ENCODE measurements at regions not wholly inside any gene's neighbourhood (a gene's known extent, or its start where the extent isn't known, plus 50 kb on each side); places are given as distances from the start of the nearest gene placed in this dataset.
A peak's percentile ranks its signal among the peaks of the same experiment; 100 is the strongest.
"Not testable (repeated sequence)": the region's sequence is repeated elsewhere in the genome, so short reads cannot be mapped to it uniquely, and the experiment has no call there.

DNA sequence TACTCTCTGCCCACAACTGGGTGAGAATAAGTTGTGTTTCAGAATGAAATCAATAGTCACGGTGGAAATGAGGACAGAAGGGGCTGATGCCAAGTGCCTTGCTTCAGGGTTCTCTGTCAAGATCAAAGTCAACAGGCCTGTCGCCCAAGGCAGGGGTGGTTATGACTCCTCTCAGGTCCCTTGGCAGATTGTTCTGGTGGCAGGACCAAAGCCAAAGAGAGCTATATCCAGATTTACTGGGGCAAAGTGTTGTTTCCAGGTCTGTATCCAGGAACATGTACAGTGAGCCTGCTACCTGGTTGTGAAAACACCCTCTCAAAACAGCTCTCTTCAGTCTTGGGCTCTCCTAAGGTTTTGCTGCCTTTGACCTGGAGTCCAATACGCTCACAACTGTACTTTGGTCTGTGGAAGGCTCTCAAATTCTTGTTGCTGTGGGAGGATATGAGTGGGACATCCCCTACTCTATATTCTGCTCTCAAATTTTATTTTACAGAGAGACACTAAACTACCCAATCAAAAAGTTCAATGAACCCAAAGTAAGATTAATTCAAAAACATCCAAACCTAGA is 175.1 kb upstream of the ETV3 start:
- Histone ChIP-seq H3K27ac (no peak overlapping the region), H3K36me3 (no peaks in the 10 kb centered on the region), H3K27me3 (ENCODE audit: insufficient read depth, low read depth, severe bottlenecking) (peaks cover 73% of the 10 kb centered on the region), H3K9me3 (ENCODE audit: severe bottlenecking) (peaks cover 13% of the 10 kb centered on the region), H3K4me3 (ENCODE audit: low read depth, low read length) (no peak overlapping the region)
- no peak for DNase-seq
- TF ChIP-seq CTCF (IDR thresholded peaks at IDR 0.05; ENCODE audit: low read depth, low read length): no peak

DNA sequence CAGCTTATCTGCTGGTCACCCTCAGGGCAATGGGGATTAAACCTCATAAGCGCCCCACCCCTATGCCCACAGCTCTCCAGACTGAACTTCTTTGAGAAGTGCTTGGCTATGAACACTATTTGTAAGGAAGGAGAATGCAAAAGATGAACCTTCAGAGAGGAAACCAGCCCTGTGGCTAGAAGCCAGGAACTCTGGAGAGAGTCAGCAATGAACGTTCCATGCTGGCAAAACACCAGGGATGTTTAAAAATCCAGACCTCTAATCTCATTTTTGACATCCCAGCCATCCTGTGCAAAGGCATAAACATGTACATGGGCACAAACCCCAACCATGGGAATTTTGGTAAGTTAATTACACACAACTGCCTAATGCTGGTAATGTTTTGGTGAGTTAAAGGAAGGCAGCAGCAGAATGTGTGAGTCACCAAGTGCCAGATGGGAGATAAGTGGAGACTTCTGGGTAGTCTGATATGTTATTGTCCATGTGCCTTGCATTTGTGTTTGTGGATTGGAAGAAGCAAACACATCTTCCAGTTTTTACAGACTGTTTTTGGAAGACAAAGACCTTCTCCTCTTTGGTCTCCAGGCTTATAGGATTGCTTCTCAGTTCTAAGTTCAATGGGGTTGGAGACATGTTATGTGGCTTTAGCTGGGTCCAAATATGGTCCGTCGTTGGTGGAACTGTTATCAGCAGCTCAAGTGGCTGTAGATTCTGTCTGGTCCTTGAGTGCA is 174.1 kb upstream of the ETV3 start:
- no peak for DNase-seq
- peaks cover 7% of the 10 kb centered on the region for H3K9me3 ChIP-seq (ENCODE audit: severe bottlenecking)
- no peak for TF ChIP-seq CTCF (IDR thresholded peaks at IDR 0.05; ENCODE audit: low read depth, low read length)

GRCh38 chr1:157311730-157312081 is 173.5 kb upstream of the ETV3 start:
- Histone ChIP-seq H3K36me3 (no peaks in the 10 kb centered on the region), H3K27me3 (ENCODE audit: insufficient read depth, low read depth, severe bottlenecking) (peaks cover 82% of the 10 kb centered on the region), H3K4me3 (ENCODE audit: low read depth, low read length) (no peak overlapping the region), H3K27ac (no peak overlapping the region), H3K9me3 (ENCODE audit: severe bottlenecking) (peaks cover 3% of the 10 kb centered on the region)
- DNase-seq: no peak
- TF ChIP-seq CTCF (IDR thresholded peaks at IDR 0.05; ENCODE audit: low read depth, low read length): no peak

More for the DNA sequence above, 174.1 kb upstream of the ETV3 start:
- Histone ChIP-seq H3K36me3 (no peaks in the 10 kb centered on the region), H3K27me3 (ENCODE audit: insufficient read depth, low read depth, severe bottlenecking) (peaks cover 82% of the 10 kb centered on the region), H3K4me3 (ENCODE audit: low read depth, low read length) (no peak overlapping the region), H3K27ac (no peak overlapping the region)

DNA sequence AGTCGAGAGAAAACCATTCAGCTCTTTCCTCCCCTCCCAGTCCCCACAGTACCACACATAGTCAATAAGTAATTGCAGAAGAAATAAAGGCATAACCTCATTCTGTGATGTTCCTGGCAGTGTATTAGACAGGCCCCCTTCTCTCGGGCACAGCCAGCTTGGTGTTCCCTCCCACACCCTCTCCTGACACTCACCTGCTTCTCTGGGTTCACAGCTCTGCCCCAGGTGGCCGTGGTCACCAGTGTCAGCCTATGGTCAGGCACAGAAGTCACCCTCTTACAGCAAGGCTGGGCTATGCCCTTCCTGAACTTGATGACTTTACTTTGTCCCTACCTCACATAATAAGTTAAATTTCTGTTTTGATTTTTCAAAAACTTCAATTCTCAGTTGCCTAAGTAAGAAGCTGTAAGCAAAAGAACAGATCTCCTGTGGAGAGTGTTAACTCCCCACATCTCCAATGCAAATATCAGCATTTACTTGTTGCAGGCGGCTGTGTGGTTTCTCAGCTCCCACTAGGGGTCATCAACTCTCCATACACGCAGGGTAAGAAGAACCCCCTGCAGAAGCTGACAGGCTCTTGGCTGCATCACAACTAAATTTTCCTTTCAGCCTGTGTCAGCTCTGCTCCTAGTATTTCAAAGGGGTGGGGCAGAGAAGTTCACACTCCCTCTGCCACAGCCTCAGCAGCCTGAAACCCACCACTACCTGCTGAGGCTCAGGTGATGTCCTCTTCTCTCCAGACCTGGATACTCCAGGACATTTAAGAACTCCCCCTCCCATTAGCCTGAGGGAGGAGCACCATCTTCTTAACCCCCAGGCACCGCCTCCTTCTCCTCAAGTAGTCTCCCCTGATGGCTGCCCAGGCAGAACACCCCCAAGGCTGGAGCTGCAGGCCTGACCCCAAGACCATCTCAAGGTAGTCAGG is 172.9 kb upstream of the ETV3 start:
- H3K27ac ChIP-seq; H3K36me3 ChIP-seq; H3K4me3 ChIP-seq (ENCODE audit: low read depth, low read length); H3K9me3 ChIP-seq (ENCODE audit: severe bottlenecking): not testable (repeated sequence)
- peaks cover 82% of the 10 kb centered on the region for H3K27me3 ChIP-seq (ENCODE audit: insufficient read depth, low read depth, severe bottlenecking)
- DNase-seq: peak; percentile 68
- peak; percentile 81 for TF ChIP-seq CTCF (IDR thresholded peaks at IDR 0.05; ENCODE audit: low read depth, low read length)

- no peaks in the 10 kb centered on the region for H3K9me3 ChIP-seq (ENCODE audit: severe bottlenecking)
- no peak for TF ChIP-seq CTCF (IDR thresholded peaks at IDR 0.05; ENCODE audit: low read depth, low read length)
- no peak for DNase-seq
- H3K4me3 ChIP-seq (ENCODE audit: low read depth, low read length): no peak overlapping the region
- H3K27me3 ChIP-seq (ENCODE audit: insufficient read depth, low read depth, severe bottlenecking): peaks cover 82% of the 10 kb centered on the region
- no peaks in the 10 kb centered on the region for H3K36me3 ChIP-seq
- no peak overlapping the region for H3K27ac ChIP-seq
These were observed 172.2 kb upstream of the ETV3 start for GRCh38 chr1:157310401-157310800.

Measured in WERI-Rb-1 (cell line).